Thoracic aorta (tissue), 2 donors: ENCODE measurements at regions not wholly inside any gene's neighbourhood (a gene's known extent, or its start where the extent isn't known, plus 50 kb on each side); places are given as distances from the start of the nearest gene placed in this dataset.

Experiments
- ATAC-seq: fragments of 150-250 bp; one replicate; pipeline ENCODE4 v1.8.0; 2017; ENCODE audit warnings: low read depth; ENCODE audit not compliant: insufficient number of reproducible peaks, low FRiP score
- DNase-seq: peaks from one replicate; pipeline ENCODE4 v3.0.0-alpha.2; 2020; ENCODE audit warnings: low spot score
- H3K27ac ChIP-seq, 2 donors: fragments of 200-600 bp; sonication (generic); 1 replicate in 1 of 2; 2 replicates in 1 of 2; pipeline ENCODE4 v1.5.1; 2016; ENCODE audit warnings: mild to moderate bottlenecking in 2 of 2, moderate library complexity in 2 of 2
- H3K27me3 ChIP-seq: fragments of 200-600 bp; sonication (generic); replicated peaks from 2 replicates; pipeline ENCODE4 v1.6.0; 2016; ENCODE audit warnings: mild to moderate bottlenecking; ENCODE audit not compliant: insufficient read depth
- H3K36me3 ChIP-seq: fragments of 200-600 bp; sonication (generic); one replicate; pipeline ENCODE4 v1.5.1; 2016
- H3K4me1 ChIP-seq, 2 donors: fragments of 200-600 bp; sonication (generic); 1 replicate in 1 of 2; 2 replicates in 1 of 2; pipeline versions ENCODE4 v1.5.1 to v1.6.0; 2016; ENCODE audit warnings: low read depth in 2 of 2, mild to moderate bottlenecking in 1 of 2; ENCODE audit not compliant: control insufficient read depth in 1 of 2
- H3K4me3 ChIP-seq: fragments of 200-600 bp; sonication (generic); 2 replicates; pipeline ENCODE4 v1.5.1; 2016; ENCODE audit warnings: mild to moderate bottlenecking
- H3K9me3 ChIP-seq: fragments of 200-600 bp; sonication (generic); 2 replicates; pipeline ENCODE4 v1.5.1; 2016
- TF ChIP-seq, protein P1 (sequence below): fragments of 200-600 bp; sonication (generic); IDR thresholded peaks from one replicate; pipeline ENCODE4 v1.5.1; 2019; ENCODE audit warnings: antibody characterized with exemption

DNA sequence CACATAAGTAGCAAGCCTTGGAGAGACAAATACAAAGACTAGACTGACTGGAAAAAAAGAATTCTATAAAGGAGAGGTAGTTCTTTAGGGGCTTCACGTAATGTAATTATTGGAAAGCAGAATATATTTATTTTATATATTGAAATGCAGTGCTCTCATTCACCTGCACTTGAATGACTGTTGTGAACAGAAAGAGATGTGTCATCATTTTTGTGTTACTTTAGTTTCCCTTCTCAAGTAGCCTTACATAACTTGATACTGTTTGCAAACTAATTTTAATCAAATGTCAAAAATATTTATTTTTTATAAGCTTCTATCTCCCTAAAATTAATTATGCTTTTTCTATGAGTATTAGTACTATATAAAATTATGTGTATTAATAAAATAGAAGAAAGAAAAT is 691.1 kb upstream of the FTMT start:
- H3K27me3 ChIP-seq, result no peaks in the 10 kb centered on the region
- ATAC-seq (no peak), DNase-seq (no peak)
- H3K9me3 ChIP-seq, result no peaks in the 10 kb centered on the region
- H3K27ac ChIP-seq, result no peak overlapping the region
- no peaks in the 10 kb centered on the region for H3K4me1 ChIP-seq
- TF ChIP-seq, protein P1, sequence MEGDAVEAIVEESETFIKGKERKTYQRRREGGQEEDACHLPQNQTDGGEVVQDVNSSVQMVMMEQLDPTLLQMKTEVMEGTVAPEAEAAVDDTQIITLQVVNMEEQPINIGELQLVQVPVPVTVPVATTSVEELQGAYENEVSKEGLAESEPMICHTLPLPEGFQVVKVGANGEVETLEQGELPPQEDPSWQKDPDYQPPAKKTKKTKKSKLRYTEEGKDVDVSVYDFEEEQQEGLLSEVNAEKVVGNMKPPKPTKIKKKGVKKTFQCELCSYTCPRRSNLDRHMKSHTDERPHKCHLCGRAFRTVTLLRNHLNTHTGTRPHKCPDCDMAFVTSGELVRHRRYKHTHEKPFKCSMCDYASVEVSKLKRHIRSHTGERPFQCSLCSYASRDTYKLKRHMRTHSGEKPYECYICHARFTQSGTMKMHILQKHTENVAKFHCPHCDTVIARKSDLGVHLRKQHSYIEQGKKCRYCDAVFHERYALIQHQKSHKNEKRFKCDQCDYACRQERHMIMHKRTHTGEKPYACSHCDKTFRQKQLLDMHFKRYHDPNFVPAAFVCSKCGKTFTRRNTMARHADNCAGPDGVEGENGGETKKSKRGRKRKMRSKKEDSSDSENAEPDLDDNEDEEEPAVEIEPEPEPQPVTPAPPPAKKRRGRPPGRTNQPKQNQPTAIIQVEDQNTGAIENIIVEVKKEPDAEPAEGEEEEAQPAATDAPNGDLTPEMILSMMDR, result no peak
- no peak overlapping the region for H3K4me3 ChIP-seq
- no peaks in the 10 kb centered on the region for H3K36me3 ChIP-seq

GRCh38 chr5:121164632-121165031 is 687.0 kb upstream of the FTMT start:
- Histone ChIP-seq H3K4me3 (no peak overlapping the region), H3K27ac (no peak overlapping the region), H3K36me3 (no peaks in the 10 kb centered on the region), H3K4me1 (no peaks in the 10 kb centered on the region), H3K9me3 (no peaks in the 10 kb centered on the region), H3K27me3 (no peaks in the 10 kb centered on the region)
- DNase-seq (no peak), ATAC-seq (no peak)
- TF ChIP-seq, protein P1, result no peak

DNA sequence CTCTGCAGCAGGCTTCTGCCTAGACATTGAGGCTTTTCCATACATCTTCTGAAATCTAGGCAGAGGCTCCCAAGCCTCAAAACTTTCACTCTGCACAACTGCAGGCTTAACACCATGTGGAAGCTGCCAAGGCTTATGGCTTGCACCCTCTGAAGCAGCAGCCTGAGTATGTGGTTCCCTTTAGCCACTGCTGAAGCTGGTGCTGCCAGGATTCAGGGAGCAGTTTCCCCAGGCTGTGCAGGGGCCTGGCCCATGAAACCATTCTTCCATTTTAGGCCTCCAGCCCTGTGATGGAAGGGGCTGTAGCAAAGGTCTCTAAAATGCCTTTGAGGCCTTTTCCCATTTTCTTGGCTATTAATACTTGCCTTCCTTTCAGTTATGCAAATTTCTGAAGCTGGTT is 680.3 kb upstream of the FTMT start:
- Histone ChIP-seq H3K9me3 (no peaks in the 10 kb centered on the region), H3K4me3 (no peak overlapping the region), H3K27ac (no peak overlapping the region), H3K4me1 (no peaks in the 10 kb centered on the region), H3K36me3 (no peaks in the 10 kb centered on the region), H3K27me3 (no peaks in the 10 kb centered on the region)
- ATAC-seq, result no peak
- TF ChIP-seq, protein P1, result no peak
- no peak for DNase-seq

GRCh38 chr5:121171834-121172233 is 679.8 kb upstream of the FTMT start:
- no peak overlapping the region for H3K4me3 ChIP-seq
- no peaks in the 10 kb centered on the region for H3K36me3 ChIP-seq
- no peaks in the 10 kb centered on the region for H3K4me1 ChIP-seq
- TF ChIP-seq, protein P1, result no peak
- ATAC-seq, result no peak
- no peaks in the 10 kb centered on the region for H3K27me3 ChIP-seq
- no peaks in the 10 kb centered on the region for H3K9me3 ChIP-seq
- no peak overlapping the region for H3K27ac ChIP-seq
- no peak for DNase-seq

DNA sequence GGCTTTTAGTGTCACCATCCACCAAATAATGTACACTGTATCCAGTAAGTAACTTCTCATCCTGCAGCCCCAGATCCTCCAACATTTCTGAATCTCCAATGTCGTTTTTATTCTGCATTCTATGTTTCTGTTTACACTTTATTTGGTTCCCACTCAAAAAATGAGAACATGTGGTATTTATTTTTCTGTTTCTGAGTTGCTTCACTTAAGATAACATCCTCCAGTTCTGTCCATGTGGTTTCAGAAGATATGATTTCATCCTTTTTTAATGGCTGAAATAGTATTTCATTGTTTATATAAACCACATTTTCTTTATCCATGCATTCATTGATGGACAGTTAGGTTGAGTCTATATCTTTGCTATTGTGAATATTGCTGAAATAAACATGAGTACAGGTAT is 677.3 kb upstream of the FTMT start:
- ATAC-seq (no peak), DNase-seq (no peak)
- Histone ChIP-seq H3K27me3 (no peaks in the 10 kb centered on the region), H3K4me1 (no peaks in the 10 kb centered on the region), H3K9me3 (no peaks in the 10 kb centered on the region), H3K36me3 (no peaks in the 10 kb centered on the region), H3K4me3 (no peak overlapping the region), H3K27ac (no peak overlapping the region)
- TF ChIP-seq, protein P1, result no peak
